Endothelial cell of umbilical vein (primary cell): ENCODE measurements at regions not wholly inside any gene's neighbourhood (a gene's known extent, or its start where the extent isn't known, plus 50 kb on each side); places are given as distances from the start of the nearest gene placed in this dataset.

Source experiments
- BruUV-seq: library from RNA; stranded (reverse); fragments of 400-500 nt; replicated peaks from 2 replicates; lab custom pipeline; 2021; lab: Mats Ljungman, UMichigan
- CTCF ChIA-PET: fragments of 300-600, 350-600 bp; sonication (Branson Sonifier 250); formaldehyde crosslinking; loops from one replicate; lab custom pipeline; 2021; ENCODE audit warnings: antibody characterized with exemption, inconsistent platforms; lab: Charles Lee
- POLR2A ChIA-PET: fragments of 300-600, 350-600 bp; sonication (Branson Sonifier 250); formaldehyde crosslinking; loops from one replicate; lab custom pipeline; 2021; ENCODE audit warnings: antibody characterized with exemption, inconsistent platforms; lab: Charles Lee
- DNase-seq: peaks from one replicate; pipeline ENCODE4 v3.0.0-alpha.2; 2011; ENCODE audit warnings: low read depth, low spot score
- FAIRE-seq: peaks from 2 replicates; lab custom pipeline; 2011; peaks lifted over from hg19 to GRCh38; lab: Jason Lieb, UNC
- H2AFZ ChIP-seq: 2 replicates; pipeline ENCODE4 v1.6.0; 2012; ENCODE audit warnings: low read depth, low read length, control low read depth, inconsistent platforms
- H3K27ac ChIP-seq: 2 replicates; pipeline ENCODE4 v1.5.1; 2011; ENCODE audit warnings: low read depth, mild to moderate bottlenecking, control low read depth, low read length, moderate library complexity; ENCODE audit not compliant: insufficient read depth
- H3K27me3 ChIP-seq, 2 experiments: 2 replicates each; pipeline versions ENCODE4 v1.6.0 to v1.6.1; 2011; ENCODE audit warnings: low read length in 2 of 2, mixed read lengths in 1 of 2; ENCODE audit not compliant: control insufficient read depth in 2 of 2, insufficient read depth in 2 of 2
- H3K36me3 ChIP-seq, 2 experiments: 2 replicates in 1 of 2; 3 replicates in 1 of 2; pipeline ENCODE4 v1.5.1; 2011; ENCODE audit warnings: low read length in 2 of 2, mild to moderate bottlenecking in 1 of 2, moderate library complexity in 1 of 2; ENCODE audit not compliant: control insufficient read depth in 2 of 2, insufficient read depth in 2 of 2; ENCODE audit errors: extremely low read depth in 1 of 2
- H3K4me1 ChIP-seq: 3 replicates; pipeline ENCODE4 v1.5.1; 2011; ENCODE audit warnings: mild to moderate bottlenecking, low read length; ENCODE audit not compliant: control insufficient read depth, insufficient read depth; ENCODE audit errors: extremely low read depth
- H3K4me2 ChIP-seq: 2 replicates; pipeline ENCODE4 v1.6.1; 2011; ENCODE audit warnings: low read length, control low read depth, mixed read lengths; ENCODE audit not compliant: insufficient read depth
- H3K4me3 ChIP-seq, 3 experiments: fragments of 200-600 bp in 1 of 3; sonication (generic), shearing (Covaris generic) in 1 of 3; replicated peaks in 1 of 3; 2 replicates each; pipeline ENCODE4 v1.5.1; 2011 to 2016; ENCODE audit warnings: control low read depth in 3 of 3, low read length in 3 of 3, mild to moderate bottlenecking in 2 of 3, inconsistent platforms in 1 of 3, low read depth in 1 of 3, moderate library complexity in 1 of 3; ENCODE audit not compliant: insufficient read depth in 1 of 3
- H3K79me2 ChIP-seq: 2 replicates; pipeline ENCODE4 v1.6.0; 2012; ENCODE audit warnings: low read length, inconsistent platforms; ENCODE audit not compliant: control insufficient read depth, insufficient read depth
- H3K9ac ChIP-seq: replicated peaks from 2 replicates; pipeline ENCODE3; 2011; ENCODE audit warnings: low read length, control low read depth; ENCODE audit not compliant: insufficient read depth; ENCODE audit errors: extremely low read depth
- H3K9me1 ChIP-seq: replicated peaks from 3 replicates; pipeline ENCODE4 v1.6.0; 2011; ENCODE audit warnings: mild to moderate bottlenecking, low read length; ENCODE audit not compliant: control insufficient read depth, insufficient read depth; ENCODE audit errors: extremely low read depth
- H3K9me3 ChIP-seq: replicated peaks from 2 replicates; pipeline ENCODE4 v1.5.1; 2012; ENCODE audit warnings: low read length, inconsistent platforms; ENCODE audit not compliant: control insufficient read depth, insufficient read depth
- H4K20me1 ChIP-seq: replicated peaks from 2 replicates; pipeline ENCODE3; 2011; ENCODE audit warnings: mild to moderate bottlenecking, low read length; ENCODE audit not compliant: control insufficient read depth, insufficient read depth; ENCODE audit errors: extremely low read depth
- CTCF ChIP-seq, 2 donors: IDR thresholded peaks; 1 replicate in 1 of 2; 2 replicates in 1 of 2; pipeline ENCODE4 v1.5.1; 2011; ENCODE audit warnings: low read length in 2 of 2, mild to moderate bottlenecking in 2 of 2, moderate library complexity in 2 of 2, control low read depth in 1 of 2, inconsistent platforms in 1 of 2, low read depth in 1 of 2; ENCODE audit not compliant: insufficient read depth in 1 of 2; ENCODE audit errors: extremely low read depth in 1 of 2
- FOS ChIP-seq: IDR thresholded peaks from 2 replicates; pipeline ENCODE4 v1.6.1; 2011; ENCODE audit warnings: mild to moderate bottlenecking, low read length, moderate library complexity, borderline replicate concordance; ENCODE audit not compliant: insufficient read depth
- JUN ChIP-seq: IDR thresholded peaks from 2 replicates; pipeline ENCODE4 v1.6.1; 2011; ENCODE audit warnings: borderline replicate concordance, low read depth; ENCODE audit not compliant: insufficient read length, insufficient read depth
- MAX ChIP-seq: IDR thresholded peaks from 2 replicates; pipeline ENCODE4 v1.6.1; 2011; ENCODE audit not compliant: insufficient read depth, insufficient read length
- MYC ChIP-seq: IDR thresholded peaks from one replicate; pipeline ENCODE4 v1.6.1; 2011; ENCODE audit warnings: mild to moderate bottlenecking, low read depth, low read length
- dilution Hi-C: fragments of 300-500 bp; cut with MboI; formaldehyde crosslinking; loops from one replicate; pipeline ENCODE4 v1.15.0; 2019; ENCODE audit warnings: low sequenced_read_pairs; ENCODE audit not compliant: extremely low pct_ligation_motif_present
- intact Hi-C: fragments of 100-400 bp; cut with micrococcal nuclease; formaldehyde crosslinking; loops from one replicate; pipeline ENCODE4 v1.10.0; 2022

GRCh38 chr5:40171971-40172370, 507.7 kb upstream of the PTGER4 start:
- H3K9me3 ChIP-seq, result no peaks in the 10 kb centered on the region
- peak; percentile 82 for DNase-seq

More at GRCh38 chr5:40171971-40172370, 507.7 kb upstream of the PTGER4 start:
- H2AFZ ChIP-seq, result no peak overlapping the region
- no peaks in the 10 kb centered on the region for H3K27me3 ChIP-seq
- H3K79me2 ChIP-seq, result no peaks in the 10 kb centered on the region
- no peaks in the 10 kb centered on the region for H3K36me3 ChIP-seq
- no peaks in the 10 kb centered on the region for H3K9me1 ChIP-seq
- H3K4me2 ChIP-seq, result no peak overlapping the region
- CTCF ChIA-PET, result no interaction called here
- POLR2A ChIA-PET, result no interaction called here
- dilution Hi-C loops (no loop called here), intact Hi-C loops (loop anchor here (1.0 to 5.0 kb wide), 3 partner anchors 31 to 565 kb away; no protein-coding TSS in a partner anchor)
- TF ChIP-seq MYC (no peak), MAX (no peak), CTCF (IDR thresholded peaks at IDR 0.05; ENCODE audit: extremely low read depth in 1 of 2, insufficient read depth in 1 of 2, low read depth in 1 of 2, low read length in 2 of 2) (no peak), JUN (peak; percentile 86), FOS (peak; percentile 92)
- H3K9ac ChIP-seq, result no peak overlapping the region
- no peak overlapping the region for H3K4me3 ChIP-seq
- H3K4me1 ChIP-seq, result peaks cover 17% of the 10 kb centered on the region
- no peaks in the 10 kb centered on the region for H4K20me1 ChIP-seq
- FAIRE-seq, result no peak
- BruUV-seq, result no TSS peak
- no peak overlapping the region for H3K27ac ChIP-seq
